Pancreas (tissue), 10 donors: ENCODE measurements at regions not wholly inside any gene's neighbourhood (a gene's known extent, or its start where the extent isn't known, plus 50 kb on each side); places are given as distances from the start of the nearest gene placed in this dataset.

ENCODE experiments used
- ATAC-seq, 4 donors: fragments of 200-7000 bp; cut with Tn5 transposase; one replicate each; pipeline versions ENCODE4 v1.8.0 to v1.9.1; 2020; ENCODE audit warnings: mild to moderate bottlenecking in 4 of 4, moderate library complexity in 4 of 4
- DNase-seq, 6 donors: peaks; one replicate each; pipeline ENCODE4 v3.0.0-alpha.2; 2020
- FAIRE-seq: peaks from 2 replicates; lab custom pipeline; 2012; peaks lifted over from hg19 to GRCh38; lab: Jason Lieb, UNC
- H3K27ac ChIP-seq, 4 donors: fragments of 200-600 bp; sonication (generic); 1 replicate in 3 of 4; 2 replicates in 1 of 4; pipeline versions ENCODE4 v1.5.0 to v1.8.0; 2020
- H3K27me3 ChIP-seq, 4 donors: fragments of 200-600 bp; one replicate each; pipeline ENCODE4 v1.8.0; 2021
- H3K36me3 ChIP-seq, 3 donors: fragments of 200-600 bp; sonication (generic) in 1 of 3; one replicate each; pipeline versions ENCODE4 v1.5.0 to v1.8.0; 2020 to 2021
- H3K4me1 ChIP-seq, 3 donors: fragments of 200-600 bp; one replicate each; pipeline ENCODE4 v1.8.0; 2021
- H3K4me3 ChIP-seq, 4 donors: fragments of 200-600 bp; sonication (generic) in 2 of 4; one replicate each; pipeline versions ENCODE4 v1.5.0 to v1.8.0; 2020 to 2021
- H3K9me3 ChIP-seq, 4 donors: fragments of 200-600 bp; one replicate each; pipeline ENCODE4 v1.8.0; 2021
- CTCF ChIP-seq, 4 donors: fragments of 200-600 bp; sonication (generic) in 3 of 4; IDR thresholded peaks; one replicate each; pipeline versions ENCODE4 v1.5.0 to v1.8.0; 2021; ENCODE audit warnings: antibody characterized with exemption in 4 of 4
- WGBS, 2 donors: extraction: QIAGEN DNeasy Blood & Tissue Kit; methylation state at CpG; one replicate each; pipeline ENCODE4 v1.1.7; 2013; 5-methylcytosine and 5-hydroxymethylcytosine counted together
- intact Hi-C, 3 donors: fragments of 100-400 bp; cut with DNase I; formaldehyde crosslinking; loops; one replicate each; pipeline versions ENCODE4 v1.11.1 to v1.14.2; 2022
- donor health status: healthy with polysubstance abuse.
- donor health status: DM: no; HTN: no; CAD: no; lungs with moderate emphysema.
- donor health status: DM: no; HTN: no; CAD: no.
- donor health status: control.
- donor health status: control.
- donor health status: Bipolar disorder and iron deficiency.
- donor health status: DM: yes; HTN: yes; CAD: no.
- donor health status: DM: no; HTN: no; CAD: no.
- donor health status: DM: no; HTN: no; CAD: no.
- donor health status: DM: yes; HTN: yes; CAD: no.

GRCh38 chr10:55881588-55881987 is 479.5 kb downstream of the ZWINT start:
- no peak overlapping the region for H3K4me3 ChIP-seq
- no peak for TF ChIP-seq CTCF (IDR thresholded peaks at IDR 0.05)
- FAIRE-seq (no peak), ATAC-seq (no peak), DNase-seq (no peak)
- H3K4me1 ChIP-seq = no peaks in the 10 kb centered on the region
- H3K36me3 ChIP-seq = no peaks in the 10 kb centered on the region
- H3K9me3 ChIP-seq = no peaks in the 10 kb centered on the region
- no peaks in the 10 kb centered on the region for H3K27me3 ChIP-seq
- H3K27ac ChIP-seq = no peak overlapping the region
- intact Hi-C loops = no loop called here

GRCh38 chr10:55873485-55873884 is 487.6 kb downstream of the ZWINT start:
- Histone ChIP-seq H3K4me1 (no peaks in the 10 kb centered on the region), H3K27me3 (no peaks in the 10 kb centered on the region), H3K36me3 (no peaks in the 10 kb centered on the region), H3K4me3 (no peak overlapping the region), H3K27ac (no peak overlapping the region), H3K9me3 (no peaks in the 10 kb centered on the region)
- intact Hi-C loops = no loop called here
- no peak for FAIRE-seq
- WGBS, 2 donors = 10 to 12% methylated on average over 2 of the region's 2 CpGs
- ATAC-seq = no peak
- no peak for TF ChIP-seq CTCF (IDR thresholded peaks at IDR 0.05)
- DNase-seq = no peak

GRCh38 chr10:55870186-55870585 is 490.9 kb downstream of the ZWINT start:
- FAIRE-seq = no peak
- H3K4me3 ChIP-seq = no peak overlapping the region
- 72 to 73% methylated on average over 1 of the region's 1 CpG for WGBS, 2 donors
- DNase-seq = no peak
- intact Hi-C loops = no loop called here
- ATAC-seq = no peak
- TF ChIP-seq CTCF (IDR thresholded peaks at IDR 0.05) = no peak
- H3K36me3 ChIP-seq = no peaks in the 10 kb centered on the region
- H3K4me1 ChIP-seq = no peaks in the 10 kb centered on the region
- H3K27me3 ChIP-seq = no peaks in the 10 kb centered on the region
- no peaks in the 10 kb centered on the region for H3K9me3 ChIP-seq
- no peak overlapping the region for H3K27ac ChIP-seq

- no peak overlapping the region for H3K4me3 ChIP-seq
- no peak for TF ChIP-seq CTCF (IDR thresholded peaks at IDR 0.05)
- FAIRE-seq = no peak
- H3K9me3 ChIP-seq = no peaks in the 10 kb centered on the region
- H3K27me3 ChIP-seq = no peaks in the 10 kb centered on the region
- H3K4me1 ChIP-seq = no peaks in the 10 kb centered on the region
- no peak overlapping the region for H3K27ac ChIP-seq
- no peak for DNase-seq
- intact Hi-C loops = no loop called here
- 0 to 2% methylated on average over 1 of the region's 1 CpG for WGBS, 2 donors
- peak in 1 of 4 donors; percentile 77 for ATAC-seq
- H3K36me3 ChIP-seq = no peaks in the 10 kb centered on the region
Observed at GRCh38 chr10:55867848-55868247, 493.2 kb downstream of the ZWINT start.

GRCh38 chr10:55858730-55859129 is 502.3 kb downstream of the ZWINT start:
- intact Hi-C loops = no loop called here
- 58 to 74% methylated on average over 1 of the region's 1 CpG for WGBS, 2 donors

More at GRCh38 chr10:55858730-55859129, 502.3 kb downstream of the ZWINT start:
- Histone ChIP-seq H3K27ac (no peak overlapping the region), H3K9me3 (no peaks in the 10 kb centered on the region), H3K36me3 (no peaks in the 10 kb centered on the region), H3K27me3 (no peaks in the 10 kb centered on the region), H3K4me3 (no peak overlapping the region), H3K4me1 (no peaks in the 10 kb centered on the region)
- TF ChIP-seq CTCF (IDR thresholded peaks at IDR 0.05) = no peak
- ATAC-seq = no peak
- FAIRE-seq = no peak
- DNase-seq = no peak
